Liver (tissue), 8 donors: ENCODE measurements at regions not wholly inside any gene's neighbourhood (a gene's known extent, or its start where the extent isn't known, plus 50 kb on each side); places are given as distances from the start of the nearest gene placed in this dataset.

Experiments
- DNase-seq: peaks from one replicate; pipeline ENCODE4 v3.0.0-alpha.2; 2017; ENCODE audit warnings: low spot score
- H3K27ac ChIP-seq, 2 donors: one replicate each; pipeline ENCODE4 v1.7.0; 2013; ENCODE audit warnings: inconsistent platforms in 2 of 2, low read length in 2 of 2, control low read depth in 1 of 2, low read depth in 1 of 2, mild to moderate bottlenecking in 1 of 2
- H3K27me3 ChIP-seq, 4 donors: one replicate each; pipeline versions ENCODE4 v1.6.1 to v1.7.0; 2013; ENCODE audit warnings: low read length in 3 of 4, inconsistent platforms in 1 of 4, mild to moderate bottlenecking in 1 of 4, moderate library complexity in 1 of 4; ENCODE audit not compliant: control insufficient read depth in 4 of 4, insufficient read depth in 4 of 4
- H3K36me3 ChIP-seq, 4 donors: one replicate each; pipeline versions ENCODE4 v1.6.1 to v1.7.0; 2013; ENCODE audit warnings: low read length in 3 of 4, mild to moderate bottlenecking in 3 of 4, low read depth in 1 of 4, moderate library complexity in 1 of 4; ENCODE audit not compliant: control insufficient read depth in 4 of 4, insufficient read depth in 3 of 4
- H3K4me1 ChIP-seq, 4 donors: one replicate each; pipeline versions ENCODE4 v1.6.1 to v1.7.0; 2013; ENCODE audit warnings: low read length in 3 of 4, mild to moderate bottlenecking in 3 of 4, moderate library complexity in 1 of 4; ENCODE audit not compliant: control insufficient read depth in 4 of 4, insufficient read depth in 4 of 4
- H3K4me3 ChIP-seq, 3 donors: one replicate each; pipeline versions ENCODE4 v1.6.1 to v1.7.0; 2013; ENCODE audit warnings: low read length in 3 of 3, control low read depth in 1 of 3, low read depth in 1 of 3, mild to moderate bottlenecking in 1 of 3
- H3K9ac ChIP-seq, 2 donors: one replicate each; pipeline ENCODE4 v1.7.0; 2013; ENCODE audit warnings: low read length in 2 of 2, mild to moderate bottlenecking in 2 of 2, moderate library complexity in 2 of 2, control low read depth in 1 of 2, low read depth in 1 of 2
- H3K9me3 ChIP-seq, 4 donors: one replicate each; pipeline versions ENCODE4 v1.6.1 to v1.7.0; 2013; ENCODE audit warnings: low read length in 3 of 4; ENCODE audit not compliant: control insufficient read depth in 4 of 4
- ATF3 ChIP-seq: IDR thresholded peaks from 2 replicates; pipeline ENCODE4 v1.6.1; 2016; ENCODE audit warnings: antibody characterized with exemption
- CTCF ChIP-seq: fragments of 150-350 bp; IDR thresholded peaks from 2 replicates; pipeline ENCODE4 v1.5.1; 2017; ENCODE audit warnings: improper control_type of control experiment, low read depth, low read length; ENCODE audit not compliant: missing input control
- EGR1 ChIP-seq, 2 donors: IDR thresholded peaks; 2 replicates each; pipeline ENCODE4 v1.6.1; 2016 to 2018; ENCODE audit warnings: antibody characterized with exemption in 2 of 2, low read depth in 2 of 2
- FOXA1 ChIP-seq: IDR thresholded peaks from 2 replicates; pipeline ENCODE4 v1.6.1; 2016; ENCODE audit warnings: antibody characterized with exemption
- FOXA2 ChIP-seq: IDR thresholded peaks from 2 replicates; pipeline ENCODE4 v1.6.1; 2016; ENCODE audit warnings: antibody characterized with exemption
- GABPA ChIP-seq, 2 donors: IDR thresholded peaks in 1 of 2; conservative IDR thresholded peaks in 1 of 2; 2 replicates each; pipeline ENCODE4 v1.6.1; 2016; ENCODE audit warnings: antibody characterized with exemption in 2 of 2, mild to moderate bottlenecking in 1 of 2, moderate library complexity in 1 of 2
- HNF4A ChIP-seq, 2 donors: conservative IDR thresholded peaks; 2 replicates each; pipeline ENCODE4 v1.6.1; 2016; ENCODE audit warnings: antibody characterized with exemption in 2 of 2, mild to moderate bottlenecking in 2 of 2
- HNF4G ChIP-seq: IDR thresholded peaks from 2 replicates; pipeline ENCODE4 v1.6.1; 2016; ENCODE audit warnings: antibody characterized with exemption
- JUND ChIP-seq, 2 donors: IDR thresholded peaks; 2 replicates each; pipeline ENCODE4 v1.6.1; 2016; ENCODE audit warnings: antibody characterized with exemption in 2 of 2
- MAX ChIP-seq: IDR thresholded peaks from 2 replicates; pipeline ENCODE4 v1.6.1; 2016; ENCODE audit warnings: antibody characterized with exemption
- NR2F2 ChIP-seq: IDR thresholded peaks from 2 replicates; pipeline ENCODE4 v1.6.1; 2016; ENCODE audit warnings: antibody characterized with exemption
- RAD21 ChIP-seq, 2 donors: IDR thresholded peaks; 2 replicates each; pipeline ENCODE4 v1.6.1; 2016; ENCODE audit warnings: antibody characterized with exemption in 2 of 2, mild to moderate bottlenecking in 2 of 2
- REST ChIP-seq: IDR thresholded peaks from 2 replicates; pipeline ENCODE4 v1.6.1; 2016; ENCODE audit warnings: antibody characterized with exemption, mild to moderate bottlenecking
- RXRA ChIP-seq, 2 donors: IDR thresholded peaks; 2 replicates each; pipeline ENCODE4 v1.6.1; 2017 to 2018; ENCODE audit warnings: antibody characterized with exemption in 2 of 2, mild to moderate bottlenecking in 1 of 2
- SP1 ChIP-seq: IDR thresholded peaks from 2 replicates; pipeline ENCODE4 v1.6.1; 2018; ENCODE audit warnings: antibody characterized with exemption, mild to moderate bottlenecking
- TAF1 ChIP-seq: conservative IDR thresholded peaks from 2 replicates; pipeline ENCODE4 v1.6.1; 2016; ENCODE audit warnings: antibody characterized with exemption, mild to moderate bottlenecking
- YY1 ChIP-seq: IDR thresholded peaks from 2 replicates; pipeline ENCODE4 v1.6.1; 2016; ENCODE audit warnings: antibody characterized with exemption, mild to moderate bottlenecking
- ZBTB33 ChIP-seq: IDR thresholded peaks from 2 replicates; pipeline ENCODE4 v1.6.1; 2016; ENCODE audit warnings: antibody characterized with exemption
- WGBS: extraction: QIAGEN DNeasy Blood & Tissue Kit; methylation state at CpG from one replicate; pipeline ENCODE4 v1.1.7; 2013; 5-methylcytosine and 5-hydroxymethylcytosine counted together
- donor health status: healthy.
- donor health status: healthy.
- donor health status: healthy.
- donor health status: healthy.
- donor health status: healthy.

- Histone ChIP-seq H3K4me1 (no peaks in the 10 kb centered on the region), H3K36me3 (no peaks in the 10 kb centered on the region), H3K9me3 (no peaks in the 10 kb centered on the region), H3K27me3 (no peaks in the 10 kb centered on the region), H3K27ac (no peak overlapping the region), H3K4me3 (no peak overlapping the region), H3K9ac (no peak overlapping the region)
- 88% methylated on average over 5 of the region's 5 CpGs for WGBS
- TF ChIP-seq HNF4A (conservative IDR thresholded peaks at IDR 0.05): no peak
- no peak for TF ChIP-seq FOXA2
- TF ChIP-seq YY1: no peak
- no peak for TF ChIP-seq EGR1 (IDR thresholded peaks at IDR 0.05; ENCODE audit: low read depth in 2 of 2)
- no peak for TF ChIP-seq SP1
- TF ChIP-seq REST: no peak
- TF ChIP-seq RXRA (IDR thresholded peaks at IDR 0.05): no peak
- TF ChIP-seq NR2F2: no peak
- no peak for TF ChIP-seq MAX
- TF ChIP-seq HNF4G: no peak
- no peak for TF ChIP-seq RAD21 (IDR thresholded peaks at IDR 0.05)
- no peak for TF ChIP-seq CTCF
- no peak for TF ChIP-seq JUND (IDR thresholded peaks at IDR 0.05)
- no peak for TF ChIP-seq FOXA1
- TF ChIP-seq GABPA (IDR thresholded peaks at IDR 0.05 in 1 of 2, conservative IDR thresholded peaks at IDR 0.05 in 1 of 2): no peak
- TF ChIP-seq ZBTB33: no peak
- no peak for TF ChIP-seq ATF3
- TF ChIP-seq TAF1: no peak
- no peak for DNase-seq
Observed at GRCh38 chr10:78617631-78618030, 451.1 kb upstream of the ZMIZ1 start.

- 95% methylated on average over 4 of the region's 4 CpGs for WGBS
- no peak overlapping the region for H3K27ac ChIP-seq
- no peak overlapping the region for H3K4me3 ChIP-seq
- H3K9me3 ChIP-seq: no peaks in the 10 kb centered on the region
- H3K27me3 ChIP-seq: no peaks in the 10 kb centered on the region
- no peaks in the 10 kb centered on the region for H3K4me1 ChIP-seq
- no peak overlapping the region for H3K9ac ChIP-seq
- H3K36me3 ChIP-seq: no peaks in the 10 kb centered on the region
- DNase-seq: no peak
- TF ChIP-seq RXRA (IDR thresholded peaks at IDR 0.05) (no peak), RAD21 (IDR thresholded peaks at IDR 0.05) (no peak), SP1 (no peak)
Observed at GRCh38 chr10:78618050-78618449, 450.7 kb upstream of the ZMIZ1 start.
